ENCODE measurements at regions not wholly inside any gene's neighbourhood (a gene's known extent, or its start where the extent isn't known, plus 50 kb on each side); places are given as distances from the start of the nearest gene placed in this dataset.

GRCh38 chr1:232422898-232423297 is 207.0 kb downstream of the SIPA1L2 start:
- TF ChIP-seq, protein P1, sequence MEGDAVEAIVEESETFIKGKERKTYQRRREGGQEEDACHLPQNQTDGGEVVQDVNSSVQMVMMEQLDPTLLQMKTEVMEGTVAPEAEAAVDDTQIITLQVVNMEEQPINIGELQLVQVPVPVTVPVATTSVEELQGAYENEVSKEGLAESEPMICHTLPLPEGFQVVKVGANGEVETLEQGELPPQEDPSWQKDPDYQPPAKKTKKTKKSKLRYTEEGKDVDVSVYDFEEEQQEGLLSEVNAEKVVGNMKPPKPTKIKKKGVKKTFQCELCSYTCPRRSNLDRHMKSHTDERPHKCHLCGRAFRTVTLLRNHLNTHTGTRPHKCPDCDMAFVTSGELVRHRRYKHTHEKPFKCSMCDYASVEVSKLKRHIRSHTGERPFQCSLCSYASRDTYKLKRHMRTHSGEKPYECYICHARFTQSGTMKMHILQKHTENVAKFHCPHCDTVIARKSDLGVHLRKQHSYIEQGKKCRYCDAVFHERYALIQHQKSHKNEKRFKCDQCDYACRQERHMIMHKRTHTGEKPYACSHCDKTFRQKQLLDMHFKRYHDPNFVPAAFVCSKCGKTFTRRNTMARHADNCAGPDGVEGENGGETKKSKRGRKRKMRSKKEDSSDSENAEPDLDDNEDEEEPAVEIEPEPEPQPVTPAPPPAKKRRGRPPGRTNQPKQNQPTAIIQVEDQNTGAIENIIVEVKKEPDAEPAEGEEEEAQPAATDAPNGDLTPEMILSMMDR (IDR thresholded peaks at IDR 0.05): no peak
- TF ChIP-seq POLR2AphosphoS5 (IDR thresholded peaks at IDR 0.05): no peak
- no peak for TF ChIP-seq POLR2A (IDR thresholded peaks at IDR 0.05)
- TF ChIP-seq EP300 (IDR thresholded peaks at IDR 0.05): no peak
